GM12801 (cell line): ENCODE measurements at regions not wholly inside any gene's neighbourhood (a gene's known extent, or its start where the extent isn't known, plus 50 kb on each side); places are given as distances from the start of the nearest gene placed in this dataset.

Experiments used
- TF ChIP-seq, protein P1 (sequence below): IDR thresholded peaks from one replicate; pipeline ENCODE4 v1.5.1; 2011; ENCODE audit warnings: control low read depth; ENCODE audit not compliant: insufficient read length; ENCODE audit errors: extremely low read depth

DNA sequence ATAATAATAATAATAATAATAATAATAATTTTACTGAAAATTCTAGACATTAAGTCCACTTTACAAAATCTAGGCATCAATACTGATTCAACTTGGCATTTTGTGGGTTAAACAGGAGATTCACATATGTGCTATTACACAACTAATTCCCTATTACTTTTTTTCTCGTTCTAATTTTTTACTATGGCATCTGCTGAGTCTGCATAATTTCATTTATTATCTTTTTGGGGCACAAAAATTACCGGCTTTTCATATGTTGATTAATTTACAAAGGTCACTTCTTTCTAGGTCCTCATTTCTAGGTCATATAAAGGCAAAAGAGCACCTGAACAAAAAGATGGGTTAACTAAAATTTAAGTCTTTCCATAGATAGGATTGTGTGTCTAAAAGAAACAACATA lies 1357.8 kb upstream of the ADGRB3 start:
- TF ChIP-seq, protein P1, sequence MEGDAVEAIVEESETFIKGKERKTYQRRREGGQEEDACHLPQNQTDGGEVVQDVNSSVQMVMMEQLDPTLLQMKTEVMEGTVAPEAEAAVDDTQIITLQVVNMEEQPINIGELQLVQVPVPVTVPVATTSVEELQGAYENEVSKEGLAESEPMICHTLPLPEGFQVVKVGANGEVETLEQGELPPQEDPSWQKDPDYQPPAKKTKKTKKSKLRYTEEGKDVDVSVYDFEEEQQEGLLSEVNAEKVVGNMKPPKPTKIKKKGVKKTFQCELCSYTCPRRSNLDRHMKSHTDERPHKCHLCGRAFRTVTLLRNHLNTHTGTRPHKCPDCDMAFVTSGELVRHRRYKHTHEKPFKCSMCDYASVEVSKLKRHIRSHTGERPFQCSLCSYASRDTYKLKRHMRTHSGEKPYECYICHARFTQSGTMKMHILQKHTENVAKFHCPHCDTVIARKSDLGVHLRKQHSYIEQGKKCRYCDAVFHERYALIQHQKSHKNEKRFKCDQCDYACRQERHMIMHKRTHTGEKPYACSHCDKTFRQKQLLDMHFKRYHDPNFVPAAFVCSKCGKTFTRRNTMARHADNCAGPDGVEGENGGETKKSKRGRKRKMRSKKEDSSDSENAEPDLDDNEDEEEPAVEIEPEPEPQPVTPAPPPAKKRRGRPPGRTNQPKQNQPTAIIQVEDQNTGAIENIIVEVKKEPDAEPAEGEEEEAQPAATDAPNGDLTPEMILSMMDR: no peak

DNA sequence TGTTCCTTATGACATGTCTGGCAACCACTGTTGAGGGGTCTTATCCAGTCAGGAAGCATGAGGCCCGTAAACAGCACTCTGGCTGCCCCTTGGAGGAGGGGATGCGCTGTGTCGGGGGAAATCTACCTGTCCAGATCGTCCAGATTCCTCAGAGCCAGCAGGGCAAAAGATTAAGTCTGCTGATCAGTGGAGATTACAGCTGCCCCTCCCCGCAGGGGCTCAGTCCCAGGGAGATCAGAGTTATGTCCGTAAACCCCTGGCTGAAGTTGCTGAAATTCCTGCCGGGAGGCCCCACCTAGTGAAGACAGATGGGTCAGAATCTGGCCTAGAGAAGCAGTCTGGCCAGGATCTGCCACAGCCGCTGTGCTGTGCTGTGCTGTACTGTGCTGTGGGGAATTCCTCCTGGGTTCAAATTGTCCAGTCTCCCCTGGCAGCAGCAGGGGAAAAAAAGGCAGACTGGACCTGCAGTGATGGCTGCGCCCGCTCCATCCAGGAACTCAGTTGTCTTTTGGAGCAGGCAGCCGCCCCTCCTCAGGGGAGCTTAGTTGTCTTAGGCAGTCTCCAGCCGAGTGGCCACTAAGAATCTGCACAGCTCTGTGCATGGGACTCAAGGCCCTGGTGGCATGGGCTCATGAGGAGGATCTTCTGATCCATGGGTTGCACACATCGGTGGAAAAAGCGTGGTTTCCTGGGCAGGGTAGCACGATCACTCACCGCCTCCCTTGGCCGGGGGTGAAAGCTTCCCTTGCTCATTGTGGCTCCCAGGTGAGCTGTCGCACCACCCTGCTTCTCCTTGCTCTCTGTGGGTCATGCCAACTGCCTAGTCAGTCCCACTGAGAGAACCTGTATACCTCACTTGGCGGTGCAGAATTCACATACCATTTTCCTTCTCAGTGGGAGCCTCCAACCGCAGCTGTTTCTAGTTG lies 1368.8 kb upstream of the ADGRB3 start:
- TF ChIP-seq, protein P1: no peak

DNA sequence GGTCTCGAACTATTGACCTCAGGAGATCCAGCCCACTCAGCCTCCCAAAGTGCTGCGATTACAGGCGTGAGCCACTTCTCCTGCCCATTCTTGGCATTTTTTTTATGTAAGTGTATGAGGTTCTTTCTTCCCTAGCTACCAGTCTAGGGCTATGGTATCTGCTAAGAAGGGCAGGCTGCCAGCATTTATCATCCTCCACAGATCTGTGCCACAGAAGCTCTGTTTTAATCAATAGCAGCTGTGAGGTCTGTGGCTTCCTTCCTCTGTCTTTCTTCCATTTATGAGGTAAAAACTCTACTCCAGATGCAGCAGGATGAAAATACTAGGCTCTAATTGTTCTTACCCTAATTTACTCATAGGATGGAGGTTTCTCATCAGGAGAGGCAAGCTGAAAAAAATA lies 1382.4 kb upstream of the ADGRB3 start:
- TF ChIP-seq, protein P1: no peak

DNA sequence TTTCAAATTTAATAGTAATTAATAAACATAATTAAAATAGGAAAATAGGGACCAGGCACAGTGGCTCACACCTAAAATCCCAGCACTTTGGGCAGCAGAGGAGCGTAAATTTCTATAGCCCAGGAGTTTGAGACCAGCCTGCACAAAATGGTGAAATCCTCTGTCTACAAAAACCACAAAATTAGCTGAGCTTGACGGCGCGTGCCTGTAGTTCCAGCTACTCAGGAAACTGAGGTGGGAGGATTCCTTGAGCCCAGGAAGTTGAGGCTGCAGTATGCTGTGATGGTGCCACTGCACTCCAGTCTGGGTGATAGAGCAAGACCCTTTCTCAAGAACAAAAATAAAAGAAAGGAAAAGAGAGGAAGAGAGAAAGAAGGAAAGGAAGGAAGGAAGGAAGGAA lies 1387.0 kb upstream of the ADGRB3 start:
- TF ChIP-seq, protein P1: no peak

DNA sequence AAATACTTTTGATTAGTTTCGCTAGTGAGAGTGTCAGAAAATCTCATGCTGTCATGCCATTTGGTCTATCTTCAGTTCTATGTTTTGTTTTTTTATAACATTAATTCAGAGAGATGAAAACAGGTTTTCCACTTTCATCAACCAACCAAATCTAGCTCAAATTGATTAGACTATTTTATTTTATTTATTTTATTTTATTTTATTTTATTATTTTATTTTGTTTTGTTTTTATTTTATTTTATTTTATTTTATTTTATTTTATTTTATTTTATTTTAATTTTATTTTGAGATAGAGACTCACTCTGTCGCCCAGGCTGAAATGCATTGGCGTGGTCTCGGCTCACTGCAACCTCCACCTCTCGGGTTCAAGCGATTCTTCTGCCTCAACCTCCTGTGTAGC lies 1391.0 kb upstream of the ADGRB3 start:
- TF ChIP-seq, protein P1: no peak

DNA sequence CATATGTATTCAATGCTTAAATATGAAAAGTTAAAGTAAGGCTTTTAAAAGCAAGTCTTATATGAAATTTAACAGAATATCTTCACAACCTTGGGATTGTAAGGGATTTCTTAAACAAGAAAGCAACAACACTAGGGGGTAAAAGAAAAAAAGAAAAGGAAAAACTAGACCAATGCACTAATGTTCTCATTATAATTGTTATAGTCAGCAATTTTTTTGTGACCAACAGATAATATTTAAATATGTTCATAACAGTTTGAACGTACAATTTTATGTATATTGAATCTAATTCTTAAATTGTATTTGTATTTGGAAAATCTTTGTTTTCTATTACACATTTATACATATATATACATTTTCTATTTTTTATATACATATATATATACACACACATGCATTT lies 1397.8 kb upstream of the ADGRB3 start:
- TF ChIP-seq, protein P1: no peak

DNA sequence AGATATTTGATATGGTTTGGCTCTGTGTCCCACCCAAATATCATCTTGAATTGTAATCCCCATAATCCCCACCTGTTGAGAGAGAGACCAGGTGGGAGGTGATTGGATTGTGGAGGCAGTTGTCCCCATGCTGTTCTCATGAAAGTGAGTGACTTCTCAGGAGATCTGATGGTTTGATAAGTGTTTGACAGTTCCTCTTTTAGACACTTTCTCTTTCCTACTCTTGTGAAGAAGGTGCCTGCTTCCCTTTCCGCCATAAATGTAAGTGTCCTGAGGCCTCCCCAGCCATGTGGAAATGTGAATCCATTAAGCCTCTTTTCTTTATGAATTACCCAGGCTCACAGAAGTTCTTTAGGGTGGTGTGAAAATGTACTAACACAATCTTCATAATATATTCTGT lies 1404.0 kb upstream of the ADGRB3 start:
- TF ChIP-seq, protein P1: no peak
